ENCODE measurements at regions not wholly inside any gene's neighbourhood (a gene's known extent, or its start where the extent isn't known, plus 50 kb on each side); places are given as distances from the start of the nearest gene placed in this dataset.

- Histone ChIP-seq H3K36me3 (ENCODE audit: control insufficient read depth in 2 of 3, insufficient read depth in 3 of 3, low read length in 3 of 3) (no peaks in the 10 kb centered on the region), H3K9ac (ENCODE audit: low read length in 3 of 3) (no peak overlapping the region), H3K9me3 (ENCODE audit: control insufficient read depth in 2 of 3, insufficient read depth in 1 of 3, low read length in 3 of 3) (peaks cover 0 to 7% (median 0%) of the 10 kb centered on the region in 3 donors), H3K4me3 (ENCODE audit: low read length in 3 of 3) (no peak overlapping the region), H3K27me3 (ENCODE audit: control insufficient read depth, insufficient read depth, low read length) (no peaks in the 10 kb centered on the region), H3K27ac (ENCODE audit: low read depth in 2 of 2, low read length in 2 of 2) (no peak overlapping the region), H3K4me1 (ENCODE audit: control insufficient read depth in 2 of 3, insufficient read depth in 2 of 3, low read depth in 1 of 3, low read length in 3 of 3) (no peaks in the 10 kb centered on the region)
- FAIRE-seq (no peak), DNase-seq (no peak)
- TF ChIP-seq CTCF (IDR thresholded peaks at IDR 0.05; ENCODE audit: borderline replicate concordance, extremely low read depth, insufficient read depth): no peak
- intact Hi-C loops (cut with DNase I): no loop called here
These were observed 239.7 kb downstream of the S1PR1 start for GRCh38 chr1:101476541-101476940.

GRCh38 chr1:101479945-101480344 is 243.1 kb downstream of the S1PR1 start:
- Histone ChIP-seq H3K4me1 (ENCODE audit: control insufficient read depth in 2 of 3, insufficient read depth in 2 of 3, low read depth in 1 of 3, low read length in 3 of 3) (no peaks in the 10 kb centered on the region), H3K36me3 (ENCODE audit: control insufficient read depth in 2 of 3, insufficient read depth in 3 of 3, low read length in 3 of 3) (no peaks in the 10 kb centered on the region), H3K9ac (ENCODE audit: low read length in 3 of 3) (no peak overlapping the region), H3K27ac (ENCODE audit: low read depth in 2 of 2, low read length in 2 of 2) (no peak overlapping the region), H3K4me3 (ENCODE audit: low read length in 3 of 3) (no peak overlapping the region), H3K9me3 (ENCODE audit: control insufficient read depth in 2 of 3, insufficient read depth in 1 of 3, low read length in 3 of 3) (no peaks in the 10 kb centered on the region), H3K27me3 (ENCODE audit: control insufficient read depth, insufficient read depth, low read length) (no peaks in the 10 kb centered on the region)
- intact Hi-C loops (cut with DNase I): no loop called here
- DNase-seq (no peak), FAIRE-seq (no peak)
- no peak for TF ChIP-seq CTCF (IDR thresholded peaks at IDR 0.05; ENCODE audit: borderline replicate concordance, extremely low read depth, insufficient read depth)

GRCh38 chr1:101482306-101482705 is 245.5 kb downstream of the S1PR1 start:
- Histone ChIP-seq H3K9me3 (ENCODE audit: control insufficient read depth in 2 of 3, insufficient read depth in 1 of 3, low read length in 3 of 3) (no peaks in the 10 kb centered on the region), H3K4me3 (ENCODE audit: low read length in 3 of 3) (no peak overlapping the region), H3K36me3 (ENCODE audit: control insufficient read depth in 2 of 3, insufficient read depth in 3 of 3, low read length in 3 of 3) (no peaks in the 10 kb centered on the region), H3K9ac (ENCODE audit: low read length in 3 of 3) (no peak overlapping the region), H3K4me1 (ENCODE audit: control insufficient read depth in 2 of 3, insufficient read depth in 2 of 3, low read depth in 1 of 3, low read length in 3 of 3) (no peaks in the 10 kb centered on the region), H3K27me3 (ENCODE audit: control insufficient read depth, insufficient read depth, low read length) (no peaks in the 10 kb centered on the region), H3K27ac (ENCODE audit: low read depth in 2 of 2, low read length in 2 of 2) (no peak overlapping the region)
- FAIRE-seq (no peak), DNase-seq (no peak)
- TF ChIP-seq CTCF (IDR thresholded peaks at IDR 0.05; ENCODE audit: borderline replicate concordance, extremely low read depth, insufficient read depth): no peak
- intact Hi-C loops (cut with DNase I): no loop called here

- intact Hi-C loops (cut with DNase I): no loop called here
- FAIRE-seq (no peak), DNase-seq (peak in 2 of 5 donors; percentile 14 to 57)
- Histone ChIP-seq H3K4me1 (ENCODE audit: control insufficient read depth in 2 of 3, insufficient read depth in 2 of 3, low read depth in 1 of 3, low read length in 3 of 3) (no peaks in the 10 kb centered on the region), H3K9me3 (ENCODE audit: control insufficient read depth in 2 of 3, insufficient read depth in 1 of 3, low read length in 3 of 3) (peaks cover 0 to 3% (median 0%) of the 10 kb centered on the region in 3 donors), H3K27me3 (ENCODE audit: control insufficient read depth, insufficient read depth, low read length) (no peaks in the 10 kb centered on the region), H3K4me3 (ENCODE audit: low read length in 3 of 3) (no peak overlapping the region), H3K27ac (ENCODE audit: low read depth in 2 of 2, low read length in 2 of 2) (no peak overlapping the region), H3K36me3 (ENCODE audit: control insufficient read depth in 2 of 3, insufficient read depth in 3 of 3, low read length in 3 of 3) (no peaks in the 10 kb centered on the region), H3K9ac (ENCODE audit: low read length in 3 of 3) (no peak overlapping the region)
- no peak for TF ChIP-seq CTCF (IDR thresholded peaks at IDR 0.05; ENCODE audit: borderline replicate concordance, extremely low read depth, insufficient read depth)
These were observed 247.3 kb downstream of the S1PR1 start for GRCh38 chr1:101483982-101484688.
